Hypothalamus (tissue), 51 donors: ENCODE measurements at regions not wholly inside any gene's neighbourhood (a gene's known extent, or its start where the extent isn't known, plus 50 kb on each side); places are given as distances from the start of the nearest gene placed in this dataset.

Source experiments
- DNase-seq, 51 donors: peaks; one replicate each; lab custom pipeline; 2025; lab: John Stamatoyannopoulos, UW

GRCh38 chr5:169450464-169450863 lies 133.1 kb upstream of the SPDL1 start:
- DNase-seq: no peak

DNA sequence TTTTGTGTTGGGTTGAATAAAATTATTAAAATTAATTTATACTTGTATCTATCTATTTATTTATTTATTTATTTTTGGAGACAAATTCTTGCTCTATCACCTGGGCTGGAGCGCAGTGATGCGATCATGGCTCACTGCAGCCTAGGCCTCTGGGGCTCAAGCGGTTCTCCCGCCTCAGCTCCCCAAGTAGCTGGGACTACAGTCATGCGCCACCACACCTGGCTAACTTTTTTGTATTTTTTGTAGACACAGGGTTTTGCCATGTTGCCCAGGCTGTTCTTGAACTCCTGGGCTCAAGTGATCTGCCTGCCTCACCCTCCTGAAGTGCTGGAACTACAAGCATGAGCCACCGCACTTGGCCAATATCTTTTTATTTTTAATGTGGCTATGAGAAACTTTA lies 134.7 kb upstream of the SPDL1 start:
- no peak for DNase-seq

GRCh38 chr5:169445191-169445590 lies 138.4 kb upstream of the SPDL1 start:
- DNase-seq: no peak

DNA sequence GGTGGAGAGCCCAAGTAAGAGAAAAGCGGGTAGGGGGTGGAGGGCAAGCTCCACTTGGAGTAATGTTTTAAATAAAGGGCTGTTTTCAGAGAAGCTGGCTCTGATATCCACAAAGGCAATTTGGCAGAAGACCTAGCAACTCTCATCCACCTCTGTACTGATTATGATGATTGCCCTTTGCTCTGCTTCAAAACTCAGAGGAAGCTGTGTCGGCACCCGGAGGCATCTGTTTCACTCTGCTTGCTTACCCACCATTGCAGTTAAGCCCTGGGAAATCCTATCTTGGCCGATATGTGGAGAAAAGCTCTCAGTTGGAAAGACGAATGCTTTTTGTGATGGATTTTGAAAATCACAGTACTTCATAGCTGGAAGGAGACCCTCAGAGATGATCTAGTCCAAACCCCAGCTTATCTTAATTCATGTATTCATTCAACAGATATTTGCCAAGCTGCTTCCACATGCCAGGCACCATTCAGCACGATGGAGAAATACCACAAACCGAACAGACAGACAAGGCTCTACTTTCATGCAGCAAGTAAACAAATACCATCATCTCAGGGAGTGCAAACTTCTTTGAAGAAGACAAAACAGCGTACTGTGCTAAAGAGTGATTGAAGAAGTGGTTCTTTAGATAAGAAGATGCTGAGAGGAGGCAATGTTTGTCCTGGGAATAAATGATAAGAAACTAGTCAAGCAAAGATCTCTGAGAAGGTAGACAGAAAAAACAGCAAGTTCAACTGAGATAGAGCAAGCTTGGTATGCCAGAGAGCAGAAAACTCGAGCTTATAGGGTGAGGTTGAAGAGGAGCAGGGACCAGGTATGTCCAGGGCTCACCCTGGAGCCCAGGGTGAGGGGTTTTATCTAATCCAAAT lies 140.4 kb upstream of the SPDL1 start:
- DNase-seq: no peak

GRCh38 chr5:169442403-169442874 lies 141.1 kb upstream of the SPDL1 start:
- DNase-seq: no peak

DNA sequence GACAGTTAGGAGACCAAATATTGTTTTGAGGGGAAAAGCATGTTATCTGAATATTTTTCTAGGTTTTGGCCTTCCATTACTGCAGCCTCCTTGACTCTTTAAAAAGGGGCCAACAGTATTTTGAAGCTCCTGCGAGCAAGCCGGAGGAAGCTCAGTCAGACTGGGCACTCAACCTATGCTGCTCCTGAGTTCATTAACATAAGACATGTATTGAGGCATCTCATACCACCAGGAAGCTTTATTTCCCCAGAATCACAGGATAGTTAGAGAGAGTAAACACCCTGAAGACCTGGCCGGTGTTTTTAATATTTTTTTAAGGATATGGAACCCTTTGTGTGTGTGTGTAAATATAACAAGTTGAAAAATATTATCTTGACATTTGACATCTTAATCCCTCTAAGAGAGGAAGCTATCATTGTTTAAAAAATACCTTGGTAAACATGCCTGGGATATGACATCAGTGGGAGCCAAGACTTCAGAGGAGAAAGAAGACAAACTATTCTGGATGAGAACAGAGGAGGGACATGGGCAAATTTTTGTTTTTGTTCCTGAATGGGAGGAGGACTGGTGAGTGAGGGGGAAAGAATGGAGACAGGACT lies 139.3 kb upstream of the SLIT3 start:
- no peak for DNase-seq

DNA sequence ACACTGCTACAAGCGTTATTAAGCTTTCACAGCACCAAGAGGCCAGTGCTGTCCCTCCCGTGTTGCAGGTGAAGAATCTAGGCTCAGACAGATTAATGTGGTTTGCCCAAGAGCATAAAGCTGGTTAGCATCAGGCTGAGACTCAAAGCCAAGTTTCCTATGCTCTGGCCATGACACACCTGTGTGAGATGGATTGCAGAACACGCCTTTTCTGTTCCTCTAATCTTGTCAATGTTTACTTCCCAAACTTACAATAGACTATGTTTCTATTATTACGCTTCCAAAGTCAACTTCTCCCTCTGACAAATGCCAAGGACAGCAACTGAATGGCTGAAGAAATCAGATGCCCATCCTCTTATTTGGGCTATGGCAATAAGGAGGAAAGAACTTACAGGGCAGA lies 138.4 kb upstream of the SLIT3 start:
- DNase-seq: no peak

GRCh38 chr5:169435506-169436229 lies 134.7 kb upstream of the SLIT3 start:
- DNase-seq: no peak

GRCh38 chr5:169433221-169433651 lies 132.3 kb upstream of the SLIT3 start:
- no peak for DNase-seq

- no peak for DNase-seq
Measured at GRCh38 chr5:169431386-169431785, 130.4 kb upstream of the SLIT3 start.

DNA sequence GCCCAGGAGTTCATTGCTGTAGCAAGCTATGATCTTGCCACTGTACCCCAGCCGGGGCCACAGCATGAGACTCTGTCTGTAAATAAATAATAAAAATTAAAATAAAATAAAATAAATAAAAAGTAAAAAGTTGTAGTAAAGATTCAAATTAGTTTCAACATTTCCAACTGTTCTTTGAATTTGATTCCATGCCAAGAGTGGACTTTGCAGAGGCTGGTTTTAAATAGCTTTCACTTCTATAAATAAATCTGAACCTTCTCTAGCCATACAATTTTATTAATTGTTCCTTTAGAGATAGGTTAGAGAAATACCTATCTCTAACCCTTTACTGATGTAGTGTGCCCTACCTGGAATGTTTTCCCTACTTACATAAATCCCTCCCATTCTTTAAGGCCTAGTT lies 129.7 kb upstream of the SLIT3 start:
- no peak for DNase-seq

DNA sequence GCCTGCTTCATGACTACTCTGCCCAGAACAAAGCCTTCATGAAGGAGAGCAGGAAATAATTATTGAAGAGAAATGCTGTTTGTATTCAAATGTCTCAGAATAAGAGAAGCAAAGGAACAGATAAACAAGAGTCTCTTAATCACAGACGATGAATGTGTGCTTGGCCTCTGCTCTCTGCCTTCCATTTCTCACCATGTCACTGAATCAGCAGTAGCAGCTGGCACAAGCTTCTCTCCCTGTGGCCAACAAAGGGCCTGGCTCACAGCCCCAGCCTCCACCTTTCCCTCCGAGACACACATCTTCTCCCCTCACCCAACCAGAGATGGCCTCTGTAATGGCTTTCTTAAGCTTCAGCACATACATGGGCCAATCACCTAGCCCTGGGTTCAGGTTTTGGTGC lies 128.1 kb upstream of the SLIT3 start:
- DNase-seq: no peak

- peak in 1 of 51 donors; percentile 1 for DNase-seq
Measured at GRCh38 chr5:169426784-169427183, 125.8 kb upstream of the SLIT3 start.

DNA sequence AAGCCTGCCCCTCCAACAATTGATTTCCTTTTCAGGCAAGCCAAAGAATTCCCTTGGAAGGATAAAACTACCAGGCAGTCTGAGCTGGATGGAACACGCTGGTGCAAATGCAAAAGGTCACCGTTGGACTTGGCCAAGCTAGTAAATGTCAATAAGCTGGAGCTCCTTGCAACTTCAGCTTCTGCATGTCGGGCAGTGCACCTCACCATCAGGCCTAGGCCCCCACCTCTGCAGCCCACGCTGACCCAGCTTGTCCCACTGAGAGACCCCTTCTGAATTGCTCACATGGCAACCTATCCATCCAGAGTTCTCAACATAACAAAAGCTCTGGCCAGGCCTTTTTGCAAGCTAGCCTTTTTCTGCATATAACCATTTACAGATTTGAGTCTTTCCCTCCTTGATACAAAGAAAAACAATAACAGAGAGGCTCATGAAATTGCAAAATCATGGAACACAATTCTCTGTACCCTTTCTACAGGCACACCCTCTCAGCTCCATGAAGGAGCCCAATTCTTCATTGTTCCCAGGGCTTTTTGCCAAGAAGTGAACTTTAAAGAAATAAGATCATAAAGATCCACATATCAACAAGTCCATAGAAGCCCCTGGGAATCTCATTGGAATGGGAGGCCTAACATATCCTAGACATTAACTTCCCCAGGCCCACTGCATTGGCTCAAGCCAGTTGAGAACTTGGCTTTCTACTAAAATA lies 123.9 kb upstream of the SLIT3 start:
- no peak for DNase-seq

DNA sequence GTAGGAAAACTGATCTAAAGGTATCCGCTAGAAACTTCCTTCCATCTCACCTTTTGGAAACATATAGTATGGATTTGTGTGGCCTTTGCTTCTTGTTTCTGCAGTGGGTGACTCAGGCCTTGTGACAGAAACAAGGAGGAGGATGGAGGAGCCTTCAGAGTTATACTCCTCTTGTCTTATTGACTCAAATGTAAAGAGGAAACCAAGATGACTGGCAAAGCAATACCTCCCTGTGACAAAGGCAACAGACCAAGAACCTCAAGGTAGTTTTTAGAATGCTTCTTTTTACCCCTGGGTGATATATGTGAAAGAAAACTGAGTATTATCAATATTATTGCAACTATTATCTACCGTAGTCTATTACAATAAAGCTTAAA lies 123.3 kb upstream of the SLIT3 start:
- no peak for DNase-seq

GRCh38 chr5:169423580-169424278 lies 122.8 kb upstream of the SLIT3 start:
- no peak for DNase-seq

DNA sequence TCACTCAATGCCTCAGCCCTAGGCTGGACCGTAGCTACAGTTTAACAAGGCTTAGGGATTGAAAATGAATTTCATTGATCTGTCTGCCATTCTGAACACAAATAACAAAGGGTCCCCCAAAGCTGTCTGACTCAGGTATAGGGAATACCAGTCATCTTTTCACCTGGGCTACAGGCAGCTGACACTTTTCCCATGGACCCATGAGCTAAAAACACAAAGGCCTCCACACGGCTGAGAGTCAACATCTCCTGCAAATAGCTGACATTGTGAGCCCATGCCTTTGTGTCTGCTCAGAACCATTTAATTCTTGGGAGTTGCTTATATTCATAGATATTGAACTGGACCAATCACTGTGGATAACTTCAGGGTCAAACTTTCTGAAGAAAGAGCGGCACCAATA lies 121.1 kb upstream of the SLIT3 start:
- no peak for DNase-seq

DNA sequence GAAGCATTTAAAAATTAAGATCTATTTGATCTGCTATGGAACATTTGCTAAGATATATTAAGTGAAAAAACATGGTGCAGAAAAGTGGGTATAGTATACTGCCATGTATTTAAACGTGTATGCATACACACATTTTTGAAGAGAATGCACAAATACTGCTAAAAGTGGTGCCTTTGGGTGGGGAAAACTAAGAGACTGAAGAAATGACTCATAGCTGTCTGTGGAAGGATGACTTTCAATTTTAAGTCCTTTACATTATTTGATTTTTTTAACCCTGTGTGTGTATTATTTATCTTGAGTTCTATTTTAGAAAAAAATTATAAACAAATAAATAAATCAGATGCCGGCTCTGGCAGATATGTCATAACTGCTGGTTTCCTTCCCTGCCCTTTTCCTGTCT lies 120.7 kb upstream of the SLIT3 start:
- DNase-seq: no peak

DNA sequence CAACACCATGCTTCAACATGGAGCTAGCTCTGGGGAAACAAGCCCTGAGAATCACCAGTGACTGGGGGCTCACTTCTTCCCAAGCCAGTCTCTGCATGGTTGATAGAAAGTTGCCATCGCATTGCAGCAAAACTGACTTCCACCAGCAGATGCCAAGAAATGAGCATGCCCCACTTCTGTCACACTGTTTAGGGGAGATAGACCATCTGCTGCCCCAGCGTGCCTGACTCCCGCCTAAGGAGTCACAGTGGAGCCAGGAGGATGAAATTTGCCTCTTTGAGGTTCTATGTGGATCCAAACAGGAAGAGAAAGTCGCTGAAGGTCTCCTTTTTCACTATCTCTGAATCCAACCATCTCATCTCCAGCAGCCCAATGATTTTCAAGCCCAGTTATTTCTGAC lies 116.7 kb upstream of the SLIT3 start:
- no peak for DNase-seq

DNA sequence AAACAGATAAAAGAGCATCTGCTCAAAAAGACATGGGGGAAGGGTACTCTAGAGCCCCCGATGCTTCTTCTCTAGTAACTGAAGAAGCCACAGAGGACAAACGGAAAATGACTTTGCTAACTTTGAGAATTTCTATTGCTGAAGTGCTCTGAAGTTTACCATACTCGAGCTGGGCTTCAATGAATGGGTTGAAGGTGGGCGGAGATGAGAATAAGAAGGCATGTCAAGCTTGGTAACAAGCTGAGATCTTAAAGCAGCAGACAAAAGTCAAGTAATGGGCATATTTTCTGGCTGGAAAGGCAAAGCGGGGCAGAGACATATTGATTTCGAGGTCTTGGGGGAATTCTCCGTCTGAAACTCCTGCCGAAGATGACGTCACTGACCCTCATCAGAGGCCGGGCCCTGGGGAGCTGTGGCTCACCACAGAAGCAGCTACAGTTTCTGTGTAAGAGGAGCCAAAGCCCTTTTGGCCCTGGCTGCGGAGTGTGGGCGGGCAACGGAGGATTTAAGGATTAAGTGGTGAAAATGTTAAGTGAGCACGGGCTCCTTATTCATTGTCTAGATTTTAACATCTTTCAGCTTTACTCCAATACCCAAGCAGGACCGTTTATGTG lies 115.8 kb upstream of the SLIT3 start:
- no peak for DNase-seq
